Hematopoietic multipotent progenitor cell treated with erythropoietin and hydrocortisone succinate and interleukin-3 and kit ligand, for 8 days (in vitro differentiated cells): ENCODE measurements at regions not wholly inside any gene's neighbourhood (a gene's known extent, or its start where the extent isn't known, plus 50 kb on each side); places are given as distances from the start of the nearest gene placed in this dataset.

Source experiments
- DNase-seq: peaks from one replicate; pipeline ENCODE4 v3.0.0-alpha.2; 2015

DNA sequence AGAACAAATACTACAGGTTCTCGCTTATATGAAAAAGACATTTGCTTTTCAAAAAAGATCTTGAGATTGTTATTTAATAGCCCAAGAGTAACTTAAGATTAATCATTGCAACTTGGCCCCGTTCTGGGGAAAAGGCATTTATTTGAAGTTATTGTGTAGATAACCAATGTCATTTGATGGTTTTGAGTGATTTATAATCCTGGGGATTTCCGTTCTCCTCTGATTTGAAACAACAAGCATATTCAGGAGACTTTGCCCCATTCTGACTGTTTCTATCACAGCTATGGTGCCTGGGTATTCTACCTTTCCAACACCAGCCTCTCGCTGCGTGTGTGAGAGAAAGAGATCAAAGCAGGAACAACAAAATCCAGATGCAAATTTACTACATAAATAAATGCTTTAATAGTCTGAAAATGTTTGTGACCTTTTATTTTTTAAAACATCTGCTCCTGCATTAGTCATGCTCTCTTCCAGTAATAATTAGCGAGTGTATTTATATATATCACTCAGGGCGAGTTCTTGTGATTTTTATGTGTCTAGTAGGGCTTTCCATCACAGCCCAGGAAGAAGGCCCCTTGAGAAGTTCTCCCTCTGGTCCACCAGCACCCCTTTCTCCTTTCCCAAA, 197.9 kb upstream of the FOXQ1 start:
- DNase-seq: no peak

DNA sequence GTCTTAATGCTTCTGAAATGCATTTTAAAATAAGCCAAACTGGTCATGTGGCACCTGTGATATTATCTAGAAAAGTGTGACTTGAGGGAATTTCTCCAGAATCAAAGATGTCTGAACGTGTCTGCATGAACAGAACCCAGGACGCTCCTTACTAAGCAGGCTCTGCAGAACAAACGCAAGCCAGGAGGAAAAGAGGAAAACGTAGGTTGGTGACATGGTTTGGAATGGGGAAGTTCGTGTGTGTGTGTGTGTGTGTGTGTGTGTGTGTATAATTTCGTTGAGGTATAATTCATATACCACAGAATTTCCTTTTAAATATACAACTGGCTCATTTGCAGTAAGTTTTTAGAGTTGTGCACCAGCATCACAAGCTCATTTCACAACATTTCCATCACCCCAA, 200.5 kb upstream of the FOXQ1 start:
- no peak for DNase-seq

DNA sequence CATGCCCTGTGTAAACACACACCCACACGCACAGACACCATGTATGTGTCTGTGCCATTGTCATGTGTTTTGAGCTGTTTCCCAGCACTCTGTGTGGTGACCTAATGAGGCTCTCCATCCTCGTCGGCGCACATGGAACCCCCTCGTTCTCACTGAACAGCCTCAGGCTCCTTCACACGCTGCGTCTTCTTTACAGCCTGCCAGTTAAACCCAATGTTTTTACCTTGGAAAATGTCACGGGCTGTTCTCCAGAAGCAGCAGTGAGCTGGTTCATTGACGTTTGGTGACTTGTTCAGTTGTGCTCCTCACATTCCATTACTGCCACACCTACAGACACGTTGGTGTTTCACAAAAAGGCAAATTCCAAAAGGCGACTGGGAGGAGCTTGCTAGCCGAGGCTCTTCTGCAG, 201.0 kb upstream of the FOXQ1 start:
- DNase-seq: no peak

DNA sequence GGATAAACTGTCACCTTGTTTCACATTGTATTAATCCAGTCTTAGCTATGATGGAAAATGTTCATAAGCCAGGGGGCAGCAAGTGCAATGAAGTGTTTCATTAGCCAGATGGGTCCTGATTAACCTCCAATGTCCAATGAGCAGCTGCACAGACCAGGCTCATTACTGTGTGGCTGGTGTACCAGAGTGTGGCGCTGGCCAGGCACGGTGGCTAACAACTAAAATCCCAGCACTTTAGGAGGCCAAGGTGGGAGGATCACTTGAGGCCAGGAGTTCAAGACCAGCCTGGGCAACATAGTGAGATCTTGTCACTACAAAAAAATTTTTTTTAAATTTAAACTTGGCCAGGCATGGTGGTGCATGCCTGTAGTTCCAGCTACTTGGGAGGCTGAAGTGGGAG, 201.7 kb upstream of the FOXQ1 start:
- no peak for DNase-seq

DNA sequence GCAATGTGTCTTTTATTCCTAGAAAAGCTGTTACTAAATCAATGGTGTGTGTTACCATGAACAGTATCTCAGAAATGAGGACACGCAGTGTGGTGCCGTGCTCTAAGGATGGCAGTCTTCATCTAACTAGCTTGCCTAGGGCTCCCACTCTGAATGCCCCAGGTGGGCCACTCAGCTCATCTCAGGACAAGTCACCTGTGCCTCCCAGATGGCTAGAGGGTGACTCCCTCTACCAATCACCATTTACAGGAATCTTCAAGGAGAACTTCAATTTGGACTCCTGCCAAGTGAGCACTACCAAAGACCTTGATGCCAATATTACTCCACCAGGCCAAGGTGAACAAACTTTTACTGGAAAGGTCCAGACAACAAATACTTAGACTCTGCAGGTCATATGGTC, 202.8 kb upstream of the FOXQ1 start:
- DNase-seq: no peak

DNA sequence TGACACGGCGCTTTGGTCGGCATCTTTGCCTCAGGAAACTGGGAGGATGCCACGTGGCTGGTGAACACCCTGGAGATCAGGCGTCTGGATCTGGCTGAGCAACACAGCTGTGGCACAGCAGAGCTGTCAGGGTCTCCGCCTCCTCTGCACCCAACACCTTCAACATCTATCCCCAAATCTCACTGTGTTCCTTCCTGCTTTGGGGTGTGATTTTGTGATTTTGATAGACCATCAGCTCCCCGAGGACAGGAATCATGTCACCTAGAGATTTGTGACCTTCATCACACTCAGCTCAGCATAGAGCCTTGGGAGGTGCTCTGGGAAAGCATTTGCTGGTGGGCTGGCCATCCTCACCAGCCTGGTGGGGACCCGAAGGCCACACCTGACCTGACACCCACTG, 203.7 kb upstream of the FOXQ1 start:
- no peak for DNase-seq

DNA sequence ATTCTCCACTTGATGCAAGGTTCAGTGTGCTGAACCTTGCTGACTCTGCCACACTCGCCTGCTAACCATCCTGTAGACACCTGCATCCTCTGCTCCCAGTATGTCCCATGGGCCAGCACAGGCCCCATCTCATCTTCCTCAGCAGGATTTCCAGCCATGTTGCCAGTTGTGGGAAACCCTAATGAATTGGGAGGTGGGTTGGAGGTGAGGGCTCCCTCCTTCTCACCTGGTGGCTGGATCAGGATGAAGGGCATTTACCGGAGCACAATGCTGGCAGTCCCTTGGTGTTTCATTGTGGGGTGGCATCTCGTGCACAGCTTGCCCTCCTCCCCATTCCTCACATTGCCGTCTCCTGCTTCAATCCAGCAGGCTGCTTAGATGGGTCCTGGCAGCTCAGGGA, 204.3 kb upstream of the FOXQ1 start:
- DNase-seq: no peak

DNA sequence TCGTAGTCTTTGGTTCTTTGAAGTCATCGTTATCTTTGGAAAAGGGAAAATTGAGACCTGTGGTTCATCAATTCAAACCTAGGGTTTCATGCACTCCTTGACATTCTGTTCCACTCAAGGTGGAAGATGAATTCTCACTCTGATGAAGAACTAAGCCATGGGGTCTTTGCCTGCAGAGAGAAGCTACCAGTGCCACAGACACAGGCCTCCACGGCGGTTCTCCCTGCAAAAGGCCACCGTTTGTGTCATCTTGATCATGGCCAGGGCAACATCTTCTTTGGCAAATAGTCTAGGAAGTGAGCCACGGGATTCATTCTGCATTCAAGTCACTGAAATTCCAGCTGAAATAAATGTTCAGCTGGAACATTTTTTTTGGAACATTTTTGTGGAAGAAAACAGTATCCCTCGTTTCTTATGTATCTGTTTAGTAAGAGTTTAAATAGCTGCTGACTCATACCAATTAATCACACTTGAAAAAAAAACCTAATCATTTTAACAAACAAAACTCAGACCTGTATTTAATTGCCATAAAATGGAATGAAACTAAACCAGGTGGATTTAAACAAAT, 206.0 kb upstream of the FOXQ1 start:
- no peak for DNase-seq

DNA sequence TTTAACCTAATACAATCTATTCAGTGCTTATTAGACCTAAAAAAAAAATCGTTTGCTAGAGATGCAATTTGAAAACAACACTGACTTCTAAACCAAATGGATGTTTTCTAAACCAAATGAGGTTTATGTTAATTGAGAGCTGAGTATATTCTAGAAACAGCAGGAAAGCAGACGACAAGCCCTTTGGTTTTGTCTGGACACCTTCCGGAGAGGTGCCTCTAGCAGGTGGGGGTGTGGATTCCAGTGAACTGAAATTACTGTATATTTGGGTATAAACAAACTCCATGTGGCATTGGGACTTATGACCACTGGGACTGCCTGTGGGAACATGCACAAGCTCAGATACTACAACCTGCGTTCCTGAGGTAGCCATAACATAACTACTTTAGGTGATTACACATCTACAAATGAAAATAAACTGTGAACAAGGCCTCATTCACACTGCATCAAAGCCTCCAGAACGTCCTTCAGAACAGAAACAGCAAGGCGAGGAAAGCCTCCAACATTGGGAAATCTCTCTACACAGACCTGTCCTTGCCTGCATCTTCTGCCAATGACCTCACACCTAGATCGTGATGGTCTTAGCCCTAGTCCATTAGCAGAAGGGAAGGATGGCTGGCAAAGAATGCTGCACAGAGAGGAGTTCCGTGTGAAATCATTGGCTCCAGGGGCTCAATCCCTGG, 206.8 kb upstream of the FOXQ1 start:
- no peak for DNase-seq

DNA sequence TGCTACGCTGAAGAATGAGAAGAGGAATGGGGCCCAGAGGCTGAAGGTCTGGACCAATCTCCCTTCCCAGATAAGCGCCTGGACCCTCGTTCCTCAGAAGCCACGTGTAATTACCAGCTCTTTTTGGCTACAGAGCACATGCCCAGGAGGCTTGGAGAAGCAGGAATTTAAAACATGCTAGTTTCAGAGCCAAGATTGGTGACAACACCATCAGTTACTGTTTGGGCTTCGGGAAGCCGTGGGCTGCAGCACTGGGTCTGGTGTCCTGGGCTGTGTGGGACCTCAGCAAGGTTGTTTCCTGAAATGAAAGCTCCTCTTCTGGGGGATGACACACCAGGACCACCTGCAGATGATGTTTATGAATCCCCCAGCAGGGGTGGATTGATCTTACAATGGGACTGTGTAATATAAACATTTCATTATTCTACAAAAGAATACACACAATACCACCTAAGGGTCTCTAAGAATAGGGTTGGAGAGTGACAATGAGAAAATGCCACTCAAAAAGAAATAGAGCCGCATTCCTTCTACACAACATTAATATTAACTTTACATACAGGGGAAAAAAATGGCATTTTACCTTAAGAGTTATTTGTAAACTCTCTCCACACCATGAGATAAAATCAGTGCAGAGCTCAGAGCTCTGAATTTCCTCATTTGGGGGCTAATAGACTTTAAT, 207.8 kb upstream of the FOXQ1 start:
- DNase-seq: no peak

DNA sequence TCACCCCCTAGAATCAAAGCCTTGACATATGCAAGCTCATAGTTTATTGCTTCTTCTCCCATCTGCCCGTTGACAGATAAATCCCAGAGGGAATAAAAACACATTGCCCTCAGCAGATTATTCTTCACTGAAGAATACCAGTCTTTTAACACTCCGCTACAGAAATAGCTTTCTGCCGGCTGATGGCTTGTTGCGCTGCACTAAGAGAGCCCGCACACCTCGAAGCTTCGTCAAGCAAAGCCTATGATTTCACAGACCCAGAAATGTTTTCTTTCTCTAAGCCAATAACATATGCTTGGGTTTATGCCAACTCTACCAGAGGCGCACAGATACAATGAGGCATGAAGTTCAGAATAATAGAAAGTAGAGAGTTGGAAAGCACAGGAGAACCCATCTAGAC, 208.9 kb upstream of the FOXQ1 start:
- no peak for DNase-seq

DNA sequence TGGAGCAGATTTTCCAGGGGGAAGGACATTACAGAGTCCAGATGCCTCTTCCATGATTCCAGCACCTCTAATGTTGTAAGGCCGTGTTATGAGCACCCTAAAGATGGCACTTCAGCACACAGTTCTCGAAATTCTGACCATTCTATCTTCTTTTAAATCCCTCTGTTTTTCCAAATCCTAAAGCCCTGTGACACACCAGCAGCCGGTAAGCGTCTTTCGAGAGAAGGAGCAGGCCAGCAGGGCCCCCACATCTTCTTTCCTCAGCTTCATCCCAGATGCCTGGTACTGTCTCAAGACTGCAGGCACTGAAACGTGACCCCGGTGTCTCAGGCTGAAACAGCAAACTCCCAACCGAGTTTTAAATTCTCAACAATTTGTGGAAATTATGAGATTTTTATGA, 211.6 kb upstream of the FOXQ1 start:
- no peak for DNase-seq

DNA sequence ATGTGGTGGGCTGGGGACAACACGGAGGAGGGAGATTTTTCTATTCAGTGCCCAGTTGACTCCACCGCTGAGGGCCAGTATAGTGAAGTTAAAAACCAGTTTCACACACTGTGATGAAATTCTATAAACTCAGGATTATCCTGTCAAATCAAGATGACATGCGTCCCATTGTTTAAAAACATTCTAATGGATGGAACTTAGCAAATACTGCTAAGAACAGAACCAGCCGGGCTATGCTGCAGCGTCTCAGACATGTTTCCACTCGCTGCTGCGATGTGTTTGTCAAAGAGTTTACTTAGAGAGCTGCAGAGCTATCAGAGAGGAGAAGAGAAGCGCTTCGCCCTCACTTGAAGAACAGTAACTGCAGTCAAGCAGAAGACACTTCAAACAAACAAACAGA, 212.6 kb upstream of the FOXQ1 start:
- no peak for DNase-seq

DNA sequence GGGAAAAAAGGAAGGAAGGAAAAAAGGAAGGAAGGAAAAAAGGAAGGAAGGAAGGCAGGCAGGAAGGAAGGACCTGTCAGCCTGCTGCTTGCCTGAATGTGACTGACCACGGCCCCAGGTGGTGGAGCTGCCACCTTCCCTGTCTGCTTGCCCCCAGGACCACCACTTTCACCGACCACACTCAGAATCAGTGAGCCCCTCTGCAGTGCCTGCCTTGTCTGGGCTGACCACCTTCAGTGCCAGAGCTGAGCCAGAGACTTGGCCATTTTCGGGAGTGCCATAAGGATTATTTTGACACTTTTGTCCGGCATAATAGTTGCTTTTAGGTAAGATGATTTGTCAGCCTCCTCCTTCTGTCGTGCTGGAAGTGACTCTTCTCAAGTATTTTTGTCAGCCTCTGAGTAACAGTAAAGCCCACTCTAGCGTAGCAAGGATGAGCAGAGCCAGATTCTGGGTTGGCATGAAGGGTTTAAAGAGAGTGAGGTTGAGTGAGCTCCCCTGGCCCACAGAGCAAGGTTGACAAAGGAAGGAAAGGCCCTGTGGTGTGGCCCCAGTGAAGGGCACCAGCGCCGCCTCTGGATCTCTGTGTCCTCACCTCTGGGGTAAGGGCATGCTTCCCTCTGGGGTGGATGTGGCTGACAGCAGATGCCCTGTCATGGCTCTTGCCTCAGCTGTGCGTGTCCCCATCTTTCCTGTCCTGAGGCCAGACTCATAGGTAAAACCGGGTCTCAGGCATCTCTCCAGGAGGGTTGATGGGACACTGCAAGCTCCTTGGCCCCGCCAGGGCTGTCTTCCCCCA, 214.7 kb upstream of the FOXQ1 start:
- DNase-seq: no peak

DNA sequence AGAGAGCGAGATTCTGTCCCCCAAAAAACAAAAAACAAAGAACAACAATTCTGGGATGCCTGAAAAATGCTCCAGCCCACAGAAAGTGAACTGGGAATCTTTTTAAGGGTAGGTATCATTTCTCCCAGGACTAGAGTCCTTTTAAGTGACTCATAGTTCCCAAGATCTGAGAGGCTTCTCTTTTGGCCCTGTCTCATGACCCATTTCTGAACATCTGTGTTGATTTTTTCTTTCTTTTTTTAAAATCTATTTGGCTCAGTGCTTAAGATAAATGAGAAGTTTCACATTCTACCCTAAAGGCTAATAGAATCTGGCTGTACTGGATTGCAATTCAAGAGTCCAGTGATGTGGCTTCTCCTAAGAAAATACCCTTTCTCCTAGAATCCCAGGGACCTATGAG, 217.6 kb upstream of the FOXQ1 start:
- no peak for DNase-seq

DNA sequence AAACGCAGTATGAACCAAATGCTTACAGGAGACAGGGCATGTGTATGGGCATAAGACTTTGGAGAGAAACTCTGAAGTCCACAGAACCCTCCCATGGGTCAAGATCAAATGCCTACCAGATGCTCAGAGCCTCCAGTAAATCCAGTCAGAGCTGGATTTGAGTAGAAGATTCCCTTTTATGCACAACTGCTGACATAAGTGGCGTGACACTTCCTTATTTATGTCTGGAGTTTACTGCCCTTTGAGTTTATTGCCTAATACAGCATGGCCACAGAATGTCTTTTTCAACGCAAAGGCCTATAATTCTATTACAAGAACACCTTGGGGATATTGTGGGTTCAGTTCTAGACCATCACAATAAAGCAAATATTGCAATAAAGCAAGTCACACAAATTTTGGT, 220.0 kb upstream of the FOXQ1 start:
- DNase-seq: no peak

DNA sequence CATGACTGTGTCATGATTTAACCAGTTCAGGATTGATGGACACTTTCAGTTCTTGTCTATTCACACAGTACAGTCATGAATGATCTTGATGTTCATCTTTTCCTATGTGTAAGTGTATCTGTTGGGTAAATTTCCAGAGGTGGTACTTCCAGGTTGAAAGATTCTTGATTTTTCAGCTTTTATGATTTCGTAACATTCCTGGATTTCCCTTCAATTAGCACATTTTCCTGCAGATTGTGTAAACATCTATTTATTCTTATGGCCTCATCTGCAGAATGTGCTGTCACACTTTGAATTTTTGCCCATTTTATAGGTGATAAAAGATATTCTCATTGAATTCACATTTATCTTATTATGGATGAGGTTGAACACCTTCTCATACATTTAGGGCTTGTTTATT, 222.0 kb upstream of the FOXQ1 start:
- DNase-seq: no peak

DNA sequence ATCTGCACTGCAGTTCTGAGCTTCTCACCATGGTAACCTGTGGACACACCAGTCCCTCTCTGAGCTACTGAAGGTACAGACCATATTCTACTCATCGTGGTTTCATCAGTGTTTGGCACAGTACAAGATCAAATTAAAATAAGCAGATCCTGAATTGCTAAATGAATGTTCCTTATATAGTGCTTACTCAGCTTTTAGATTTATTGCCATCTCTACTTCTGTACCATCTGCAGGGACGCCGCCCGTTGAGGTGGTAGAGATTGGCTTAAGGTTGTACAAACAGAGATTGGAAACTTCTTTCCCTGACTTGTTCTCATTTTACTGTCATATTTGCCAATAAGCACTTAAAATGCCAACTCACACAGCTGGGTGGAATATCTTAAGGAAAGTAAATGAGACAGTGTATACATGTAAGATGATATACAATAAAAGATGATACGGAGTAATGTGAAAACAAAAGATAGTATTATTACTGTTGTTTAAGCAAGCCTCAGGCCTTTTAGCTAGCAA, 223.4 kb upstream of the FOXQ1 start:
- no peak for DNase-seq

DNA sequence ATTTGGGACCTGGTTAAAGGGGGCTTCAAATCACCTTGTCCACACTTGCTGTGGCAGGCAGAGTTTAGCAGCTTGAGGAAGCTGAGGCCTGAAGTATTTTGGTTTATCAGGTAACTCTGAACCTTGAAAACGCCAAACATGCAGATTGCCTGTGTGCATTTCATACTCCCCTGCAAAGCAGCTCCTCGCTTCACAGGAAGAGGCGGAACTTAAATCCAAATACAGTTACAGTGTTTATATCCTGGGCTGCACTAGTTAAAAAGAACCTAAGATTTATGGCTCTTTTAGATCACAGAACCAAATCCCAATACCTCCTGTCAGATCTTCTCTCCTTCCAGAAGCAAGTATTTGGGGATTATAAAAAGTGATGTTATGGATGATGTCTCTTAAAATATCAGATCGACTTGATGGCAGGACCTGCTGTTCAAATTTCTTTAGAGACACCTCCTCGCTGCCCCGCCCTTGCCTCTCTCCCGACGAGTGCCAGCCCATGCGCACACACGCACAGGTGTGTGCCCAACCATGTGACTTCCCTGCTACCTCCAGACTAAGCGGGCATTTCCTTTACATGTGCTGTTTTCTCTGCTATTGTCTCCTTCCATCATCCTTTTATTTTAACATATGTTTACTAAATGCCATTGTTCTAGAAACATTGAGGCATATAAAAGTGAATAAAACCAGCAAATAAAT, 224.6 kb upstream of the FOXQ1 start:
- DNase-seq: no peak

DNA sequence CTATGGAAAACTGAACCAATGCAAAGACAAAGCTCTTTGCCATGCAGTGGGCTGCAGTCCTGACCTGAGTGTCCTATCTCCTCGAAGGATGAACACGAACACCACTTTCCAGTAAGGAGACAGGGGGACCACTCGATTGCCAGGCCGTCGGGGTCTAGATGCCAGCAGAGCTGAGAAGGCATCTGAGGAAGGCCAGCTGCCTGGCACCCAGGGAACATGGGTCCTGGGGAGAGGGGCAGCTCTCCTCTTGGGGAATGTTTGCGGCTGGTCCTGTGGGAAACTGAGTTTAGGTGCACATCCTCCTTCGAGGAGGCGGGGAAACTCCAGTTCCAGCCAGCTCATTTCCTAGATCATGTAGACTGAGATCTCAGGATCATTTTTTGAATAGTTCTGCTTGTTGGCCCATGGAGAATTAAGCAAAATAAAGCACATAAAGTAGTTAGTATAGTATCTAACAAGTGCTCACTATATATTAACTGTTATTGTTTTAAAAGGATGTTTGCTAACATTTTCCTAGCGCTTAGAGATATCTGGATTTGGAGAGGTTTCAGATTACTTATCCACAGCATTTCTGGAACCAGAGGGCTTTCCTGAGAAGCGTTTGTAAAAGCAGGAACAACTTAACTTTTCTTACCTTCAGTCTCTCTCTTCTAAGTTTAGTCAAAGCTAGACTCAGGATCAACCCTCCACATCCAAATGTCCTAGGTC, 225.3 kb upstream of the FOXQ1 start:
- no peak for DNase-seq

DNA sequence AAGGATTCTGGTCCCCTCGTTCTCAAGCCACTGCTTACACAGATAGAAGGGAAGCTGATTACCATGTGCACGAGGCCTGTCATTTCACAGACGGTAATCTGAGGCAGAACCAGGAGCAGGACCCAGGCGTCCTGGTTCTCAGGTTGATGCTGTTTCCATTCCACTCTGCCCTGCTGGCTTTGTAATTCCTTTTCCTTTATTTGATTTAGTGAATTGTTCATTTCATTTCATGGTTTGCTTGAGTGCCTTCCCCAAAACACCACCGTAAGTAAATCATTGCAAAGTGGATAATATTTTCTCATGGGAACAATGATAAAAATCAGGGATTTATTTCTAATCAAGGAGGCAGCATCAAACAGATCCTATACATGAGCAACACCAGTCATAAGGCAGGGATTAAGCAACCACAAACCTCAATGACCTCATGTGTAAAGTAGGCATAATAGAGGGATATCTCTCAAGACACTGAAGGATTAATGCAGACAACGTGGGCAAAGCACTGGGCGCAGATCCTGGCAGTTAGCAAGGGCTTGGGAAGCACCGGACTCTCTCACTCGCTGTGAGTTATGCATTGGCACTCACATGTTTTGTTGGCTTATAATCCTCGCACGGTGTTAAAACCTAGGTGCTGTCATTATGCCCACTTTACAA, 229.5 kb upstream of the FOXQ1 start:
- DNase-seq: no peak
